ENCODE measurements at regions not wholly inside any gene's neighbourhood (a gene's known extent, or its start where the extent isn't known, plus 50 kb on each side); places are given as distances from the start of the nearest gene placed in this dataset.

GRCh38 chr13:88925954-88926353 lies 1254.8 kb downstream of the SLITRK5 start:
- TF ChIP-seq GATA1 (IDR thresholded peaks at IDR 0.05; ENCODE audit: low read depth, low read length) (no peak), POLR2A (IDR thresholded peaks at IDR 0.05; ENCODE audit: low read length) (no peak)
- DNase-seq, result no peak

- no peak for DNase-seq
- TF ChIP-seq GATA1 (IDR thresholded peaks at IDR 0.05; ENCODE audit: low read depth, low read length), result no peak
- no peak for TF ChIP-seq POLR2A (IDR thresholded peaks at IDR 0.05; ENCODE audit: low read length)
Observed at GRCh38 chr13:88926890-88927502, 1255.8 kb downstream of the SLITRK5 start.

GRCh38 chr13:88932950-88933349 lies 1261.8 kb downstream of the SLITRK5 start:
- TF ChIP-seq GATA1 (IDR thresholded peaks at IDR 0.05; ENCODE audit: low read depth, low read length), result no peak
- no peak for TF ChIP-seq POLR2A (IDR thresholded peaks at IDR 0.05; ENCODE audit: low read length)
- no peak for DNase-seq

GRCh38 chr13:88937384-88937783 lies 1266.2 kb downstream of the SLITRK5 start:
- TF ChIP-seq POLR2A (IDR thresholded peaks at IDR 0.05; ENCODE audit: low read length), result no peak
- no peak for TF ChIP-seq GATA1 (IDR thresholded peaks at IDR 0.05; ENCODE audit: low read depth, low read length)

GRCh38 chr13:88945793-88946192 lies 1274.6 kb downstream of the SLITRK5 start:
- no peak for DNase-seq
- TF ChIP-seq GATA1 (IDR thresholded peaks at IDR 0.05; ENCODE audit: low read depth, low read length) (no peak), POLR2A (IDR thresholded peaks at IDR 0.05; ENCODE audit: low read length) (no peak)

More at GRCh38 chr13:88937384-88937783, 1266.2 kb downstream of the SLITRK5 start:
- DNase-seq, result no peak

- TF ChIP-seq POLR2A (IDR thresholded peaks at IDR 0.05; ENCODE audit: low read length) (no peak), GATA1 (IDR thresholded peaks at IDR 0.05; ENCODE audit: low read depth, low read length) (no peak)
Observed at GRCh38 chr13:88948501-88948900, 1277.3 kb downstream of the SLITRK5 start.

GRCh38 chr13:88958821-88959220 lies 1287.7 kb downstream of the SLITRK5 start:
- DNase-seq, result no peak
- TF ChIP-seq POLR2A (IDR thresholded peaks at IDR 0.05; ENCODE audit: low read length) (no peak), GATA1 (IDR thresholded peaks at IDR 0.05; ENCODE audit: low read depth, low read length) (no peak)

More at GRCh38 chr13:88948501-88948900, 1277.3 kb downstream of the SLITRK5 start:
- DNase-seq, result no peak

- no peak for DNase-seq
- no peak for TF ChIP-seq GATA1 (IDR thresholded peaks at IDR 0.05; ENCODE audit: low read depth, low read length)
- no peak for TF ChIP-seq POLR2A (IDR thresholded peaks at IDR 0.05; ENCODE audit: low read length)
Observed at GRCh38 chr13:88976466-88976865, 1305.3 kb downstream of the SLITRK5 start.

GRCh38 chr13:88978607-88979006 lies 1307.4 kb downstream of the SLITRK5 start:
- TF ChIP-seq POLR2A (IDR thresholded peaks at IDR 0.05; ENCODE audit: low read length), result no peak

GRCh38 chr13:88979465-88980175 lies 1308.4 kb downstream of the SLITRK5 start:
- peak in 1 of 2 experiments; percentile 2 for DNase-seq
- TF ChIP-seq POLR2A (IDR thresholded peaks at IDR 0.05; ENCODE audit: low read length) (no peak), GATA1 (IDR thresholded peaks at IDR 0.05; ENCODE audit: low read depth, low read length) (no peak)

More at GRCh38 chr13:88978607-88979006, 1307.4 kb downstream of the SLITRK5 start:
- DNase-seq, result no peak

GRCh38 chr13:89003656-89004055 lies 1332.5 kb downstream of the SLITRK5 start:
- no peak for DNase-seq
- no peak for TF ChIP-seq GATA1 (IDR thresholded peaks at IDR 0.05; ENCODE audit: low read depth, low read length)
- TF ChIP-seq POLR2A (IDR thresholded peaks at IDR 0.05; ENCODE audit: low read length), result no peak

GRCh38 chr13:89011615-89012014 lies 1340.4 kb downstream of the SLITRK5 start:
- no peak for DNase-seq
- TF ChIP-seq POLR2A (IDR thresholded peaks at IDR 0.05; ENCODE audit: low read length) (no peak), GATA1 (IDR thresholded peaks at IDR 0.05; ENCODE audit: low read depth, low read length) (no peak)

GRCh38 chr13:89027694-89028306 lies 1356.6 kb downstream of the SLITRK5 start:
- no peak for TF ChIP-seq GATA1 (IDR thresholded peaks at IDR 0.05; ENCODE audit: low read depth, low read length)
- TF ChIP-seq POLR2A (IDR thresholded peaks at IDR 0.05; ENCODE audit: low read length), result no peak

GRCh38 chr13:89029062-89029461 lies 1357.9 kb downstream of the SLITRK5 start:
- TF ChIP-seq POLR2A (IDR thresholded peaks at IDR 0.05; ENCODE audit: low read length) (no peak), GATA1 (IDR thresholded peaks at IDR 0.05; ENCODE audit: low read depth, low read length) (no peak)
- DNase-seq, result no peak

More at GRCh38 chr13:89027694-89028306, 1356.6 kb downstream of the SLITRK5 start:
- no peak for DNase-seq

All from erythroblast (primary cell).